Fibroblast of the aortic adventitia (primary cell): ENCODE measurements at regions not wholly inside any gene's neighbourhood (a gene's known extent, or its start where the extent isn't known, plus 50 kb on each side); places are given as distances from the start of the nearest gene placed in this dataset.

ENCODE experiments used
- DNase-seq: peaks from one replicate; pipeline ENCODE4 v3.0.0-alpha.2; 2010; ENCODE audit warnings: low read depth
- H3K4me3 ChIP-seq: 2 replicates; pipeline ENCODE4 v1.5.1; 2011; ENCODE audit warnings: low read depth, mild to moderate bottlenecking, control low read depth, low read length, moderate library complexity
- CTCF ChIP-seq: IDR thresholded peaks from 2 replicates; pipeline ENCODE4 v1.5.1; 2011; ENCODE audit warnings: mild to moderate bottlenecking, low read length, control low read depth, inconsistent platforms; ENCODE audit not compliant: insufficient read depth

GRCh38 chr11:70772950-70773349, 374.6 kb downstream of the CTTN start:
- no peak for TF ChIP-seq CTCF
- no peak for DNase-seq
- H3K4me3 ChIP-seq: no peak overlapping the region

- no peak for DNase-seq
- no peak for TF ChIP-seq CTCF
- H3K4me3 ChIP-seq: no peak overlapping the region
Measured at GRCh38 chr11:70775386-70776075, 377.2 kb downstream of the CTTN start.

- no peak for TF ChIP-seq CTCF
Measured at GRCh38 chr11:70776914-70777532, 378.7 kb downstream of the CTTN start.

GRCh38 chr11:70778883-70779282, 380.6 kb downstream of the CTTN start:
- TF ChIP-seq CTCF: no peak
- DNase-seq: no peak
- H3K4me3 ChIP-seq: no peak overlapping the region

More at GRCh38 chr11:70776914-70777532, 378.7 kb downstream of the CTTN start:
- DNase-seq: no peak
- no peak overlapping the region for H3K4me3 ChIP-seq

GRCh38 chr11:70779433-70780245, 381.3 kb downstream of the CTTN start:
- TF ChIP-seq CTCF: no peak
- no peak overlapping the region for H3K4me3 ChIP-seq
- no peak for DNase-seq

- H3K4me3 ChIP-seq: no peak overlapping the region
- no peak for TF ChIP-seq CTCF
- no peak for DNase-seq
Measured at GRCh38 chr11:70780246-70780535, 381.9 kb downstream of the CTTN start.
